GM13977 (cell line): ENCODE measurements at regions not wholly inside any gene's neighbourhood (a gene's known extent, or its start where the extent isn't known, plus 50 kb on each side); places are given as distances from the start of the nearest gene placed in this dataset.

Experiments used
- DNase-seq: peaks from one replicate; pipeline ENCODE4 v3.0.0; 2012; ENCODE audit warnings: low spot score
- in situ Hi-C: fragments of 300-500 bp; cut with MboI; formaldehyde crosslinking; loops from one replicate; pipeline ENCODE4 v1.12.0; 2022; ENCODE audit warnings: low sequenced_read_pairs, low pct_unique_long_range_greater_than_20kb, mixed read lengths, inconsistent platforms; ENCODE audit not compliant: unreplicated experiment
- TF ChIP-seq, protein P1 (sequence below): IDR thresholded peaks from 2 replicates; pipeline ENCODE4 v1.5.1; 2012; ENCODE audit warnings: mild to moderate bottlenecking, control low read depth; ENCODE audit not compliant: insufficient read depth; ENCODE audit errors: extremely low read depth, missing control alignments

DNA sequence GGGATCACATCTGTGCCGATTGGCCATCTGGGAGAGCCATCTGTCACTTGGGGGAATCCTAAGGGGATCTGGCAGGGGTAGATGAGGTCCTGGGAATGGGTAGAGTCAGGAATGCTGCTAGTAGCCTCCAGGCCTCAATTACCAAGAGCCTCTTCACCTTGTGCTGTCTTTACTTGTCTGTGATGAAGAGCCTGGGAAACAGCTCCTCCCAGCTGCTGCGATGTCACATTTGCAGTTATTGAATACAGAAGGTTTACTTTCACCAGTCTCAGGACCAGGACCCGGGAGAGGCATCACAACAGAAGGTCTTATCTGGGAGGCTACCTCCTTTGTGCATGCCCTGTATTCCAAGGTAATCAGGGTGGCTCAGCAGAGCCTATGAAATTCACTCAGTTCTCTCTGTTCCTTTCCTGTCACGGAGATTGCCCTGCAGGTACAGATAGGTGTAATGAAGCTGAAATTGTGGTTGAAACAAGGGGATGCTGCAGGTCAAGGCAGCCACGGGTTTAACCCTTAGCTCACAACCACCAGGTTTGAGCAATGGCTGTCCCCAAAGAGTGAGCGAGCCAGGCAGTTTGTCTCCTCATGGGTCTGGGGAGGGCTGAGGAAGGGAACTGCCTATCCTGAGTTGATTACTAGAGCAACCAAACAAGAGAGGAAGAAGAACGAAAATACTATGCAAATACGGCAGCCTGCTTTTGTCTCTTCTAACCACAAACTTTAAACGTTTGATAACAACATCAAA is 298.9 kb upstream of the RORA start:
- in situ Hi-C loops, result no loop called here
- TF ChIP-seq, protein P1, sequence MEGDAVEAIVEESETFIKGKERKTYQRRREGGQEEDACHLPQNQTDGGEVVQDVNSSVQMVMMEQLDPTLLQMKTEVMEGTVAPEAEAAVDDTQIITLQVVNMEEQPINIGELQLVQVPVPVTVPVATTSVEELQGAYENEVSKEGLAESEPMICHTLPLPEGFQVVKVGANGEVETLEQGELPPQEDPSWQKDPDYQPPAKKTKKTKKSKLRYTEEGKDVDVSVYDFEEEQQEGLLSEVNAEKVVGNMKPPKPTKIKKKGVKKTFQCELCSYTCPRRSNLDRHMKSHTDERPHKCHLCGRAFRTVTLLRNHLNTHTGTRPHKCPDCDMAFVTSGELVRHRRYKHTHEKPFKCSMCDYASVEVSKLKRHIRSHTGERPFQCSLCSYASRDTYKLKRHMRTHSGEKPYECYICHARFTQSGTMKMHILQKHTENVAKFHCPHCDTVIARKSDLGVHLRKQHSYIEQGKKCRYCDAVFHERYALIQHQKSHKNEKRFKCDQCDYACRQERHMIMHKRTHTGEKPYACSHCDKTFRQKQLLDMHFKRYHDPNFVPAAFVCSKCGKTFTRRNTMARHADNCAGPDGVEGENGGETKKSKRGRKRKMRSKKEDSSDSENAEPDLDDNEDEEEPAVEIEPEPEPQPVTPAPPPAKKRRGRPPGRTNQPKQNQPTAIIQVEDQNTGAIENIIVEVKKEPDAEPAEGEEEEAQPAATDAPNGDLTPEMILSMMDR, result no peak
- DNase-seq, result no peak

- TF ChIP-seq, protein P1, result no peak
- DNase-seq, result no peak
- in situ Hi-C loops, result no loop called here
Observed at GRCh38 chr15:61524545-61524944, 295.4 kb upstream of the RORA start.

DNA sequence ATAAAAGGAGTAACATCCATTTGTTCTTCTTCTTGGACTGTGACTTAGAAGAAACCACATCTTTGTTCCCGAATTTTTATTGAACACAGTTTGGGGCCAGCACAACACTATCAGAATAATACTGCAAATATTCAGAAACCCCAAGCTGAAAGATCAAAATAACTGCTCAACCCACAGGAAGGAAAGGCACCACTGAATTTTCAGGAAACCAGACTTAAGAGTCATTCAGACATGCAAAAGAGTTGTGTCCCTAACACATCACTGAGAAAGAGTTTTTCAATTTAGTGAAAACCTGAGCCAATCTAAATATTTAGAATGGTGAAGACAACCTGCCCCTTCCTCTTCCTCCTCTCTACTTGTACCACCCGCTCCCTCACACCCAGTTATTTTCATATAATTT is 295.0 kb upstream of the RORA start:
- no peak for DNase-seq
- in situ Hi-C loops, result no loop called here
- TF ChIP-seq, protein P1, result no peak

GRCh38 chr15:61522411-61522810 is 293.3 kb upstream of the RORA start:
- in situ Hi-C loops, result no loop called here
- TF ChIP-seq, protein P1, result no peak
- no peak for DNase-seq

- no peak for DNase-seq
- in situ Hi-C loops, result no loop called here
- TF ChIP-seq, protein P1, result no peak
Observed at GRCh38 chr15:61521953-61522352, 292.9 kb upstream of the RORA start.

GRCh38 chr15:61519296-61519695 is 290.2 kb upstream of the RORA start:
- TF ChIP-seq, protein P1, result no peak
- DNase-seq, result no peak
- in situ Hi-C loops, result no loop called here
